Activated naive CD8-positive, alpha-beta T cell treated with anti-CD3 and anti-CD28 coated beads, Interleukin-2, amount 10 ng/mL, durations not matched to agents 7 days and 5 days (primary cell): ENCODE measurements at regions not wholly inside any gene's neighbourhood (a gene's known extent, or its start where the extent isn't known, plus 50 kb on each side); places are given as distances from the start of the nearest gene placed in this dataset.

Source experiments
- ATAC-seq: fragments of 150-1000 bp; cut with Tn5 transposase; one replicate; pipeline ENCODE4 v1.10.0; 2021; ENCODE audit warnings: low read depth, moderate library complexity
- POLR2A ChIA-PET: fragments of 350-600 bp; sonication (Branson Sonifier 250); formaldehyde crosslinking; loops from one replicate; lab custom pipeline; 2021; ENCODE audit warnings: antibody characterized with exemption; lab: Charles Lee
- DNase-seq: peaks from one replicate; pipeline ENCODE4 v3.0.0; 2021
- H3K27ac Mint-ChIP-seq: one replicate; pipeline ENCODE4 v1.8.0; 2022; ENCODE audit warnings: mild to moderate bottlenecking, mixed read lengths
- H3K27me3 Mint-ChIP-seq: one replicate; pipeline ENCODE4 v1.8.0; 2022; ENCODE audit warnings: mild to moderate bottlenecking, moderate library complexity, mixed read lengths
- H3K36me3 Mint-ChIP-seq: one replicate; pipeline ENCODE4 v1.8.0; 2021; ENCODE audit warnings: mild to moderate bottlenecking, mixed read lengths
- H3K4me1 Mint-ChIP-seq: one replicate; pipeline ENCODE4 v1.8.0; 2021; ENCODE audit warnings: mixed read lengths
- H3K4me3 Mint-ChIP-seq: one replicate; pipeline ENCODE4 v1.8.0; 2022; ENCODE audit warnings: mild to moderate bottlenecking, moderate library complexity, mixed read lengths
- H3K9me3 Mint-ChIP-seq: one replicate; pipeline ENCODE4 v1.8.0; 2021; ENCODE audit warnings: mixed read lengths

DNA sequence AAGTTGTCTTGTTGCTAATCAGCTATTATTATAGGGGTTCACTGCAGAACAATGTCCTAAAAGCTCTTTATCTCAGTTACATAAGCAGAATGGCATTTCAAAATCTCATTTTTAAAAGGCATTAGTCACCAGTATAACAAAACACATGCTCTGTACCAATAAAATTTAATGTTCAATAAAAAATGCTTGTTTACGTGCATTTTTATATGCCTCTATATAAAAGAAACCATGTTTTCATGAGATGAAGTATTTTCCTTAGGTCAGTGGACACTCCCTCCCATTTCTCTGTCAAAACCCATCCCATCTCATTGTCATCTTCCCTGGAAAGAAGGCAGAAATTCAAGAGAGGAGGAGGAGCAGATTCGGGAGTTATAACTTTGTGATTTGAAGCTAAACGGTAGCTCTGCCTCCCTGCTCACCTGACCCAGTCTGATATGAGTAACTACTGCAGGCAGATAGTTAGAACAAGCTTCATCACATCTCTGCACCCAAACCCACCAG is 231.9 kb upstream of the SIX2 start:
- DNase-seq (no peak), ATAC-seq (no peak)
- no peak overlapping the region for H3K27ac Mint-ChIP-seq
- H3K4me1 Mint-ChIP-seq: no peaks in the 10 kb centered on the region
- H3K9me3 Mint-ChIP-seq: no peaks in the 10 kb centered on the region
- no peak overlapping the region for H3K4me3 Mint-ChIP-seq
- no peaks in the 10 kb centered on the region for H3K36me3 Mint-ChIP-seq
- H3K27me3 Mint-ChIP-seq: peaks cover 18% of the 10 kb centered on the region
- POLR2A ChIA-PET: no interaction called here

- Mint-ChIP-seq H3K27me3 (peaks cover 14% of the 10 kb centered on the region), H3K27ac (no peak overlapping the region), H3K36me3 (no peaks in the 10 kb centered on the region), H3K4me3 (no peak overlapping the region), H3K9me3 (no peaks in the 10 kb centered on the region), H3K4me1 (no peaks in the 10 kb centered on the region)
- no peak for DNase-seq
- POLR2A ChIA-PET: no interaction called here
- ATAC-seq: no peak
These were observed 228.7 kb upstream of the SIX2 start for GRCh38 chr2:45237850-45238542.

DNA sequence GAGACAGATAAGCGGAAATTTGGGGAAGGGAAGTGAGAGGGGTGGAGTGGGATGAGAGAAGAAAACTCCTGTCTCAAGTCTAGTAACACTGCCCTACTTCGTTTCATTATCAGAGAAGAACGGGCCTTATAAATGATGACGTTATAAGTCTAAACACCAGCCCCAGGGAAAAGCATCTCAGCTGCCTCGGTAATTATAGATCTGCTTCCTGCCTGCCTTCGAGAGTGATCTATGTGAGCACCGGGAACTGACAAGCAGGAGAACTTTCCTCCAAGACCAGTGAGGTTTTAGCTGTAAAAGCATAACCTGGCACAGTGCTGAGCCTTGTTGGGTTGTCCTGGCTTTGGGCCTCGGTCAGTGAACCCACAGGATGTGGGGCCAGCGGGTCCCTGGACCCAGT is 227.9 kb upstream of the SIX2 start:
- Mint-ChIP-seq H3K36me3 (no peaks in the 10 kb centered on the region), H3K4me3 (no peak overlapping the region)

DNA sequence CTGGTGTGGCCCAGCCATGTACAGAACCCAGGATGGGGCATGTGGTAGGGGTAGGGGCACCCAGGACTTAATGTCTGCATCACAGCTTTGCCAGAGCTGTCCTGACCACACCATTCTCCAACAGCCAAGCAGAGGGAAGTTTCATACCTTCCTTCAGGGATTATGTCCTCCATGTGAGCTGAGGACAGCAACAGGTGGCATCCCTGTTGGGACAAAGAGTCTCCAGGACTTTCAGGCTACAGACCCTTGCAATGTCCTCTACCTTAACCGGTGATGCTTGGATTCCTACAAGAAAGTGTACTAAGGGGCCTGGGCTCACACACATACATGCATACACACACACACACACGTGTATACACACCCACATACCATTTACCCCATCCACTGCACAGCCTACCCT is 227.0 kb upstream of the SIX2 start:
- Mint-ChIP-seq H3K27ac (no peak overlapping the region), H3K36me3 (no peaks in the 10 kb centered on the region), H3K9me3 (no peaks in the 10 kb centered on the region), H3K4me1 (no peaks in the 10 kb centered on the region), H3K4me3 (no peak overlapping the region), H3K27me3 (peaks cover 6% of the 10 kb centered on the region)
- DNase-seq (no peak), ATAC-seq (no peak)
- POLR2A ChIA-PET: no interaction called here

More for the DNA sequence above, 227.9 kb upstream of the SIX2 start:
- ATAC-seq: no peak
- POLR2A ChIA-PET: no interaction called here
- H3K9me3 Mint-ChIP-seq: no peaks in the 10 kb centered on the region
- no peaks in the 10 kb centered on the region for H3K4me1 Mint-ChIP-seq
- H3K27ac Mint-ChIP-seq: no peak overlapping the region
- peaks cover 12% of the 10 kb centered on the region for H3K27me3 Mint-ChIP-seq
- no peak for DNase-seq

DNA sequence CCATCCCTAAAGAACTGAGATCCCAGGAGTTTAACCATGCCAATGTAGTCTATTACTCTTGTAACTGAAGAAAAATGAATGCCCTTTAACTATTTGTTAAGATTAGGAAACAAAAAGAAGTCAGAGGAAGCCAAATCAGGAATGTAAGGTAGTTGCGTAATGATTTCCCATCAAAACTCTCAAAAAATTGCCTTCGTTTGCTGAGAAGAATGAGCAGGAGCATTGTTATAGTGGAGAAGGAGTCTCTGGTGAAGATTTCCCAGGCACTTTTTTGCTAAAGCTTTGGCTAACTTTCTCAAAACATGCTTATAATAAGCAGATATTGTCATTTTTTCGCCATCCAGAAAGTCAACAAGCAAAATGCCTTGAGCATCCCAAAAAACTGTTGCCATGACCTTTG is 224.0 kb upstream of the SIX2 start:
- Mint-ChIP-seq H3K27ac (no peak overlapping the region), H3K9me3 (no peaks in the 10 kb centered on the region), H3K36me3 (no peaks in the 10 kb centered on the region), H3K4me3 (no peak overlapping the region), H3K27me3 (peaks cover 4% of the 10 kb centered on the region), H3K4me1 (no peaks in the 10 kb centered on the region)
- DNase-seq: no peak
- ATAC-seq: no peak
- POLR2A ChIA-PET: no interaction called here

- Mint-ChIP-seq H3K36me3 (no peaks in the 10 kb centered on the region), H3K4me3 (no peak overlapping the region), H3K27ac (no peak overlapping the region), H3K4me1 (no peaks in the 10 kb centered on the region), H3K27me3 (peaks cover under 1% of the 10 kb centered on the region), H3K9me3 (peaks cover 2% of the 10 kb centered on the region)
- DNase-seq: no peak
- no peak for ATAC-seq
- POLR2A ChIA-PET: no interaction called here
These were observed 223.6 kb upstream of the SIX2 start for GRCh38 chr2:45232818-45233217.

DNA sequence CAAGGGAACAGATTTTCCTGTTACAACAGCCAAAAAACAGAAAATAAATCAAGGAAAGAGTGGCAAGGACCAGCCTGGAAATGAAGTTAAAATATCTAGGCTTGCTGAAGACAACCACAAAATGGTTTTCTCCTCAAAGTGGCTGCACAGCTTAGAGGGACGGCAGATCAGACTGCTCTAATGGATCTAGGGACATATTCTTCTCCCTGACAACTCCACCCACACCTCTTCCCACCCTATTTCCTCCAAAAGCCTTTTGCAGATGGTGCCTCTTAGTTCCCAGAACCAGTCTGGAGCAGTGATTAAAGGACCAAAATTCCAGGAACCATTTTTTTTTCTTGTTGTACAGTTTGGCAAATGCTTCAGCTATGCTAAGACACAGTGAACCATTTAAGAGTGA is 220.2 kb upstream of the SIX2 start:
- no peaks in the 10 kb centered on the region for H3K4me1 Mint-ChIP-seq
- no peak for ATAC-seq
- H3K9me3 Mint-ChIP-seq: peaks cover 2% of the 10 kb centered on the region

DNA sequence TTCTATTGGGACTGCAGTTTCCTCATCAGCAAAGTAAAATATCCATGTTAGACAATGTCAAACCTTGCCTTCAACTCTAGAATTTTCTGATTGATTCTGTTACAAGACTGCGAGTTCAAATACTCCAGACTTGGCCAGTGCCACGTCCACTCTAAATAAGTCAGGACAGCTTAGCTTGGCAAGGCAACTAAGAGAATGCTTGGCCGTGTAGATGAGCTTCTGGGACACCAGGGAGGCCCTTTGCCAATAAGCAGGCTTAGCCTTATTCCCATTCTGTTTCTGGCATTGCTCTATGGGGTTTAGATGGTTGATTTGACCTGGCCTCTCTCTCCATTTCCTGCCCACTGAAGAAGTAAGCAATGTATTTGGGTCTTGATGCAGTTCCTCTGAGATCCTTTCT is 218.1 kb upstream of the SIX2 start:
- ATAC-seq (no peak), DNase-seq (no peak)
- no peaks in the 10 kb centered on the region for H3K36me3 Mint-ChIP-seq
- no peak overlapping the region for H3K27ac Mint-ChIP-seq
- no peak overlapping the region for H3K4me3 Mint-ChIP-seq
- no peaks in the 10 kb centered on the region for H3K4me1 Mint-ChIP-seq
- peaks cover 2% of the 10 kb centered on the region for H3K9me3 Mint-ChIP-seq
- POLR2A ChIA-PET: no interaction called here
- H3K27me3 Mint-ChIP-seq: peaks cover 22% of the 10 kb centered on the region

More for the DNA sequence above, 220.2 kb upstream of the SIX2 start:
- Mint-ChIP-seq H3K27me3 (peaks cover 16% of the 10 kb centered on the region), H3K4me3 (no peak overlapping the region), H3K36me3 (no peaks in the 10 kb centered on the region), H3K27ac (no peak overlapping the region)
- DNase-seq: no peak
- POLR2A ChIA-PET: no interaction called here

DNA sequence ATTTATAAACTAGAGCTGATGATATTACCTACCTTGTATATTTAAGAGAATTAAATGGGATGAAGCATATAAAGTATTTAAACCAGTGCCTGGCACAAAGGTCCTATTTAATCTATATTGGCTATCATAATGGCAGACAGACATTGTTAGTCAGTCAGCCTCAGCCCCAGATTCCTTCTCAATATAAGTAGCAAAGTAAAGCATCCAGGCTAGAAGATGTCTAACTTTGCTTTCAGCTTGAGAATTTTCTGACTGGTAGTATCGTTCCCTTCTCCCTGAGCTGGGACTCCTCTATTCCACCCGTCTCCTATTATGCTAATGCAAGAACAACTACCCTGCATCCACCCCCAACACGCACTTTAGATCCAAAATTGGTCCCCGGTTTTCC is 215.7 kb upstream of the SIX2 start:
- Mint-ChIP-seq H3K4me3 (no peak overlapping the region), H3K36me3 (no peaks in the 10 kb centered on the region), H3K27me3 (peaks cover 22% of the 10 kb centered on the region), H3K27ac (no peak overlapping the region), H3K9me3 (peaks cover 2% of the 10 kb centered on the region), H3K4me1 (no peaks in the 10 kb centered on the region)
- POLR2A ChIA-PET: no interaction called here
- ATAC-seq: no peak
- DNase-seq: no peak

GRCh38 chr2:45224321-45224992 is 215.2 kb upstream of the SIX2 start:
- H3K4me3 Mint-ChIP-seq: no peak overlapping the region
- H3K9me3 Mint-ChIP-seq: peaks cover 2% of the 10 kb centered on the region
- no peaks in the 10 kb centered on the region for H3K4me1 Mint-ChIP-seq
- H3K27me3 Mint-ChIP-seq: peaks cover 22% of the 10 kb centered on the region
- no peak for DNase-seq
- POLR2A ChIA-PET: no interaction called here
- H3K36me3 Mint-ChIP-seq: no peaks in the 10 kb centered on the region
- no peak overlapping the region for H3K27ac Mint-ChIP-seq
- ATAC-seq: no peak

- no peak for ATAC-seq
- H3K4me3 Mint-ChIP-seq: no peak overlapping the region
- H3K36me3 Mint-ChIP-seq: no peaks in the 10 kb centered on the region
- POLR2A ChIA-PET: no interaction called here
- no peak overlapping the region for H3K27ac Mint-ChIP-seq
- H3K4me1 Mint-ChIP-seq: no peaks in the 10 kb centered on the region
- peaks cover 22% of the 10 kb centered on the region for H3K27me3 Mint-ChIP-seq
- H3K9me3 Mint-ChIP-seq: peaks cover 2% of the 10 kb centered on the region
- no peak for DNase-seq
These were observed 214.3 kb upstream of the SIX2 start for GRCh38 chr2:45223531-45223930.

- Mint-ChIP-seq H3K4me1 (no peaks in the 10 kb centered on the region), H3K27me3 (peaks cover 34% of the 10 kb centered on the region), H3K9me3 (no peaks in the 10 kb centered on the region), H3K4me3 (no peak overlapping the region), H3K36me3 (no peaks in the 10 kb centered on the region), H3K27ac (no peak overlapping the region)
- DNase-seq (no peak), ATAC-seq (no peak)
- POLR2A ChIA-PET: no interaction called here
These were observed 211.0 kb upstream of the SIX2 start for GRCh38 chr2:45220227-45220626.

DNA sequence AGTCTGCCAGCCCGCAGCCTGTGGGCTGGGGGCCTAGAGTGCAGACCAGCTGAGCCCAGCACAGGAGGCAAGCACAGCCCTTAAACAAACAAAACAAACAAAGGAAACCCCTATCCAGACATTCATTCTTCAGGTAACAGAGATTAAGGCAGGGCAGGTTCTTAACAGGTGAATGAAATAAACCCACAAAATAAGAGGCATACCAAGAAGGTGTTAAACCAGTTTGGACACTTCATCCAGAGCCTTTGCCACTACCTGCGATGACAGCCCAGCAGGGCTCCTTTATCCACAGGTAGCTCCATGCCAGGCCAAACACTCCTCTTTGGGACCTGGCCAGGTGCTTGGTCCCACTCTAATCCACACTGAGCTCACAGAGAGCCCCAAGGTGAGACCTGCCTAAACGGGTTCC is 209.7 kb upstream of the SIX2 start:
- ATAC-seq (no peak), DNase-seq (no peak)
- H3K27me3 Mint-ChIP-seq: peaks cover 26% of the 10 kb centered on the region
- no peaks in the 10 kb centered on the region for H3K36me3 Mint-ChIP-seq
- no peaks in the 10 kb centered on the region for H3K9me3 Mint-ChIP-seq
- no peak overlapping the region for H3K4me3 Mint-ChIP-seq
- H3K27ac Mint-ChIP-seq: no peak overlapping the region
- no peaks in the 10 kb centered on the region for H3K4me1 Mint-ChIP-seq
- POLR2A ChIA-PET: no interaction called here

DNA sequence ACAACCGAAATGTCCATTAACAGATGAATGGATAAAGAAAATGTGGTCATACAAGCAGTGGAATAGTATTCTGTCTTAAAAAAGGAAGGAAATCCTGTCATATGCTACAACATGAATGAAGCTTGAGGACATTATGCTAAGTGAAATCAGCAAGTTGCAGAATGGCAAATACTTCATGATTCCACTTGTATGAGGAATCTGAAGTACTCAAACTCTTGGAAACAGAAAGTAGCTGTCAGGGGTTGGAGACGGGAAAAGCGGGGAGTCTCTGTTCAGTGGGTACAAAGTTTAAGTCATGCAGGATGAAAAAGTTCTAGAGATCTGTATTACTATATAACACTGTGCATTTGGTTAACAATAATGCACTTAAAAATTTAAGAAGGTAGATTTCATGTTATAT is 209.0 kb upstream of the SIX2 start:
- Mint-ChIP-seq H3K36me3 (no peaks in the 10 kb centered on the region), H3K27ac (no peak overlapping the region), H3K9me3 (no peaks in the 10 kb centered on the region), H3K4me1 (no peaks in the 10 kb centered on the region), H3K27me3 (peaks cover 24% of the 10 kb centered on the region), H3K4me3 (no peak overlapping the region)
- DNase-seq: no peak
- no peak for ATAC-seq
- POLR2A ChIA-PET: no interaction called here
